SW480 (cell line): ENCODE measurements at regions not wholly inside any gene's neighbourhood (a gene's known extent, or its start where the extent isn't known, plus 50 kb on each side); places are given as distances from the start of the nearest gene placed in this dataset.

Experiments
- DNase-seq: peaks from one replicate; pipeline ENCODE4 v3.0.0-alpha.2; 2016; ENCODE audit warnings: low spot score

DNA sequence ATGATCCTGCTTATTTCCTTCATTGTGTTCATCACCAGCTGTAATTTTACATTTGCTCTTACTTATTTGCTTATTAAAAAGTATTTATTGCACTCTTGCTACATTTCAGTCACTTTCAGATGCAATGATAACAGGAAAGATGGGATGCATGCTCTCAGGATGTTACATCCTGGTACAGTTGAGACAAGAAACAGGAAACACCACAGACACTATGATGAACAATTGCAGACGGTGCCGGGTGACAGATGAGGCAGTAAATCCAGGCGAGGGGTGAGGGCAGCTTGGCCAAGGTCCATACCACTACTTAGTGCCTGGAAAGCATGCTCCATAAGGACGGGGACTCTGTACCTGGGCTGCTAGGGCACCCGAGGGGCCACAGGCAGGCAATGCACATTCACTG is 156.6 kb upstream of the RAB4A start:
- DNase-seq: no peak

DNA sequence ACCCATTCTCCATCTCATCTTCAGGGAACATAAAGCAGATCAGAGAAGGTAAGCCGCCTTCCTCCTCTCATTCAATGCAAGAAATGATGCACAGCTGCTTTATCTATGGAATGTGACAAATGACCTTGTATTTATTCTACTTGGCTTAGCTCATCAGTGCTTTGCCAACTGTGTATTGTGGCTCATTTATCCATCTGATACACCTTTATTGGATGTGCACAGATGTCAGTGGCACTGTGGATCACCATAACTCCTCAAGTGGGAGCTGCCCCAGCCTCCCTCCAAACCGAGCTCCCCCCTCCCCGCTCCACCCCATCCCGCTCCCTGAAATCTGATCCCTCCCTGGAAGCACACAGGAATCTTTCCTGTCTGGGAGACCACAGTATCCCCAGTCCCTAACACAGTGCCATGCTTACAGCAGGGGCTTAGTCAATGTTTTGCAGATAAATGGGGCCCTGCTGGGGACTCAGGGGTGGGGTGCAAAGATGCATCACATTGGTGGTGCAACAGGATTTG is 156.0 kb upstream of the RAB4A start:
- no peak for DNase-seq

DNA sequence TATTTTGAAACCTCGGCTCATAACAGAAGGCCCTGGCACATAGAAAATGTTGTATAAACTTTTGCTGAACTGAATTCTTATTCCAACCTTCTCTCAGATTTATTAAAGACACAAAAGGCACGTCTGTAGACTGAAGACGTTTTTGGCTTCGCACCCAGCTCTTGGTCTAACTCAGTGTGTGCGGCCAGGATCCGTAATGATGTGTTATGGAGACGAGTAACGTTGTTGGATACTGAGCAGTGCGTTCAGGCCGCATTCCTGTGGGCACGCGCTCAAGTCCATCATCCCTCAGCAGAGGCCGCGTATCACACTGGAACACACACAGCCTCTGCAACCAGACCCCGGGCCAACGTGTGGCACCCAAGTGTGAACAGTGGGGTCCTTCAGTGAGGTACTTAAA is 154.8 kb upstream of the RAB4A start:
- DNase-seq: no peak

DNA sequence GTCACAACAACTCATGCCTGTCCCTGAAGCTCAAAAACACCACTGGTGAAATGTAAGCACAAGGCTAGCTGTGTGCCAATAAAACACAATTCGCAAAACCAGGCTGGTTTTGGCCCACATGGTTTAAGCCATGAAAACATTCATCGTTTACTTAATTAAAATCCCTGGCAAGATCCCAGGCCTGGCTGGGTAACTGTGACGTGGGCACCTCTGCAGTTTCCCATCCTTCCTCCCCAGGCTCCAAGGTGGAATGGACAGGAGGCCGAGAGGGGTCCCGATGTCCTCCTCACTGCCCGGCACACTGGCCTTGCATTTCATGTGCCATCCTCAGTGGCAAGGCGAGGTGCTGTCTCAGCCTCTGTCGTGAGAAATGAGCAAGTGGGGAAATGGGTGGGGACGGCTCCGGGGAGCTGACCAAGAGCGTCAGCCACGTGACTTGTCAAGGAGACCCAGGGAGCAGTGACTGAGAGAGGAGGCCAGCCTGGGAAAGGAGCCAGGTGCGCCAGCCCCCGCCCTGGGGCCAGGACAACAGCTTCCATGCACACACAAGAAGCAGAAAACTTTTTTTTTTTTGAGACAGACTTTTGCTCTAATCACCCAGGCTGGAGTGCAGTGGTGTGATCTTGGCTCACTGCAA is 153.1 kb upstream of the RAB4A start:
- no peak for DNase-seq

DNA sequence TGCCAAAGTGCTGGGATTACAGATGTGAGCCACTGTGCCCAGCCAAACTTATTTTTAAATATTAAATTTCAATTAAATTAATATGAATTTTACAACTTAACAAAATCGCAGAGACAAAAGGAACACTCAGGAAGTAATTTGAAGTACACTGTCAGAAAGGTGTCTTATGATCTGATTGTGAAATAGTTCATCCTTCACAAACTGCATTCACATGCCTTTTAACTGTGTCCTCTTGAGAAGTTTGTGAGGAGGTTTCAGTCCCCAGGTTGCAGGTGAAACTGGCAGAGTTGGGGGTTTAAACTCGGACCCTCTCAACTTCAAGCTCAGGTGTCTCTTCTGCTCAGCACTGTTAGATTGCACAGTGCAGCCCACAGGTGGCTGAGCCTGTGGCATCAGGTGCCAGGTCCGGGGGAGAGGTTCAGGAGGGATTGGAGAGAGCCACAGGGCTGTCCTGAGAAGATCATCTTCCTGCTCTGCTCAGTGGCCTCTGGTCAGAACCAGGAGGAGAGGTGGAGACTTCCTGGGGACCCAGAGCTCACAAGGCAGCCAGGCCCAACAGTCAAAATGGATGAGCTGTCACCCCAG is 152.3 kb upstream of the RAB4A start:
- no peak for DNase-seq

DNA sequence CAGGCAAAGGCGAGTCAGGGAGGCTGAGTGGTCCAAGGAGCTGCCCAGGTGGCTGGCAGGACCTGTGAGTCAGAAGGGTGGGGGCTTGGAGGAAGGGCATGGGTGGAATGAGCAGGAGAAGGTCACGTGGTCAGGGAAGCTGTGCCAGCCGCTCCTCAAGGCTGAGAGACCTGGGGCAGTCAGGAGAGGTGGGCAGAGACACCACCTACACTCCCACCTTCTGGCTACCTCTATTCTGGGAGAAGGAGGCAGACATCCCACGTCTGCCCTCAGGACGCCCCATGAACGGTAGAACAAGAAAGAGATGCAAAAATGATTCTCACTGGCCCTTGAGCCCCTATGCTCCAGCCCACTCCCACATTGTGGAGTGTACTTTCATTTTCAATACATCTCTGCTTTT is 151.8 kb upstream of the RAB4A start:
- DNase-seq: no peak

DNA sequence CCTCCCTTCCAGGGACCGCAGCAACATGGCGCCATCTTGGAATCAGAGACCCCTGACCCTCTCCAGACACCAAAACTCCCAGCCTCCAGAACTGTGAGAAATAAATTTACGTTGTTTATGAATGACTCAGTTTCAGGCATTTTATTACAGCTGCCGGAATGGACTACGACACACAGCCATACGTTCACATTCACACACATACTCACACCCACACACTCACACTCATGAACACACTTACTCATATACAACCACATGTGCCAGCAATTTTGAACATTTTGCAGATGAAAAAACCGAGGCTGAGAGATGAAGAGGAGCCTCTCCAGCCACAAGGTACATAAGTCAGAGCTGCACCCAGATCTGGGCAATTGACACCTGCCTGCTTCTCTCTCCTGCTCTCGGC is 151.0 kb upstream of the RAB4A start:
- DNase-seq: no peak

DNA sequence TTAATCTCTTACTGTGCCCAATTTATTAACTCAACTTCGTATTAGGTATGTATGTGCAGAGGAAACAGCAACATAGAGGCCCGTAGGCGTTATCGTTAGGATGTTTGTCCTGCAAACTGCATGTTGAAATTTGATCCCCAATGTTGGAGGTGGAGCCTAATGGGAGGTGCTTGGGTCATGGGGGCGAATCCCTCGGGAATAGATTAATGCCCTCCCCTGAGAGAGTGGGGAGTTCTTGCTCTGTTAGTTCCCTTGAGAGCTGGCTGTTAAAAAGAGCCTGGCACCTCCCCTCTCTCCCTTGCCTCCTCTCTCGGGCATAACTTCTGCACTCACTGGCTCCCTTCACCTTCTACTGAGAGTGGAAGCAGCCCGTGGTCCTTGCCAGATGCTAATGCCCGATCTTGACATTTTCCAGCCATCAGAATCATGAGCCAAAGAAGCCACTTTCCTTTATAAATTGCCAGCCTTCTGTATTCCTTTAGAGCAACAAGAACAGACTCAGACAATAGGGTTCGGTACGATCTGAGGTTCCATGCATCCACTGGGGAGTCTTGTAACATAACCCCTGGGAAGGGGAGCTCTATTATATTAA is 149.0 kb upstream of the RAB4A start:
- DNase-seq: no peak

DNA sequence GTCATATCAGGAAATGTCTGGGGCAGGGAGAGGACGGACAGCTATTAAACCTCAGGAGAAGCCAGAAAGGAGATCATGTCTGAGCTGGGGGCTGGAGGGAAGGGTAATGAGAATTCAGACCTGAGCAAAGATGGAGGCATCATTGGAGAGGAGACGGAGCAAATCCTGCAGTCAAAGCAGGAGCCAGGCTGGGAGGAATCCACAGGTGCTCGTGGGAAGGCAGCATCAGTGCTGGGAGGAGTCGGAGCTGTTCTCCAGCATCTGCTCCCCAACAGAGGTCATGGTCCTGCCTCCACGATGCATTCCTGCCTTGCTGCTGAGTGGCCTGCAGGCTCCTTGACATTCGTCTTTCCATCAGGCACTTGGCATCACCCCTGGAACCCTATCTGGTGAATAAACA is 148.3 kb upstream of the RAB4A start:
- DNase-seq: no peak

DNA sequence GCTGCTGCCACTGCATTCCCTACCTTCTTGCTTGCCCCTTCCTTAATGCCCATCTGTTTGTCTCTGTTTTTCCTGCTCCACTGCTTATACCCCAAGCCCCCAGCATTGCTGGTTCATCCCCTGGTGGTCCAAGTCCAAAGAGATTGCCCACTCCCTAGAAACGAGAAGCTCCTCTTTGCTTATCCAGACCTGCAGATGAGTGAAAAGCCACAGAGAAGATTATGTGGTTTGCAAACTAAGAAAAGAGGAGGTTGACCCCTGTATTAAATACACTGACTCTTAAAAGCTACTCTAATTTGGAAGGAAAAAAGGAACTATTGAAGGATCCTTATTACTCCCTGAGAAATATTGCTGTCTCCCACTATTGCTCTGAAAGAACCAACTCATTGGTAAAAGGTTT is 146.8 kb upstream of the RAB4A start:
- no peak for DNase-seq

DNA sequence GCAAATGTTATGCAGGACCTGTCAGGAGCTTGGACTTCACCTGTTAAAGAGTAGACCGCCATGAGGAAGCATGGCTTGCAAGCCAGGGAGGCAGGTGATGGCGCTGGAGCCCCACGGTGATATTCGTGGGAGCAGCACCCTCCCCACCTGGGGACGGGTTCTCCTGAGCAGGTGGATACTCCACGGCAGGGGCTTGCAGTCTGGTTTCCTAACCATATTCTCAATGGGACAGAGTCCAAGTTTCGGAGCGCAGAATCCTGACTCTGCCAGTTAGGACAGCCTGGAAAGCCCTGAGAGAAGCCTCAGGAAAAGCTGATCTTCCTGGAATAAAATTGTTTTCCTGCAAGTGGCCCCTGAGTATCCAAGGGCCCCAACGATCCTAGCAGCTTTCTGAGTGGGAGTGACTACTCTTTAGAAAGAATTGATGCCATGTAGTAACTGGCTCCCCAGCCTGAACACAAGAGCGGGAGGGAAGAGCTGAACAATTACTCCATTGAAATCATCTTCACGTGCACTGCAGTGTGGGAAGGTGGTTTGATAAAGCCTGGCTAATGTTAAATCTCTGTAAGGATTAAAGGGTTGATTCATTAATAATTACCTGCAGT is 146.3 kb upstream of the RAB4A start:
- peak; percentile 34 for DNase-seq

DNA sequence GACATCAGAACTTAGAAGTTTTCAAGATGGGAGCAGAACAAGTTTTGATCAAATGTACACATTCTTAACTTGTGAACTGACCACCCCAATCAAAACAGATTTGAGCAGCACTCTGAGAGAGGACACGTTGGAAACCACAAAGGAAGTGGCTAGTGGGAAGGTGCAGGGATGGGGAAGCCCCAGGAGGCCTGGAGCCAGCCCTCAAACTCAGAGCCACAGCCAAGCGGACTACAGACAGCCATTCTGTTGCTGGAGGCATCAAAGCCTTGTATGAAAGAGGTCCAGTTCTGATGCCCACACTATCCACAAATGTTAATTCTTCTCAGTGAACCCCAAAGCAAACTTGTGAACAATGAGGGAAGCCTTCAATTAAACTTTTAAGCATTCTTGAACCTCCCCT is 143.6 kb upstream of the RAB4A start:
- DNase-seq: peak; percentile 55

DNA sequence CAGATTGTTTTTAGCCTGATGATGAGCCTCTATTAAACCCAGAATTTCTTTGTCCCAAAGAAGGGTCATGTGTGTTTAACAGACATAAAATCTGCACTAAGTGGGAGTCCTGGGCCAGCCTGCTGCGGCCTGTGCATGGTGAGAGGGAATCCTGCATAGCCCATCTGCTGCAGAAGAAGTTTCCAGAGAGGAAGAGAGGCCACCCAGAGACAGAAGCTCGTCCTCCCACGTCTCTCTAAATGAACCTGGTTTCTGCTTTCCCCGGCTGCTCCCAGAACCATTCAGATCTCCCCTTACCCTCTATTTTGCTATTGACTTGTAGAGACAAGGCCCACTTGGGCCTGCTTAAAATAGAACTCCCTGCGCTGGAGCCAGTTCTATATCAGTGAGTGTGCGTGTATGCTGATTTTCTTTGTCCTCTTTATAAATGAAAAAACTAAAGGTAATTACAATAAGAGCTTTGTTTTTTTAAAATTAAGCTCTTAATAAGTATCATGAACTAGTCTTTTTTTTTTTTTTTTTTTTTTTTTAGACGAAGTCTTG is 142.8 kb upstream of the RAB4A start:
- DNase-seq: no peak

DNA sequence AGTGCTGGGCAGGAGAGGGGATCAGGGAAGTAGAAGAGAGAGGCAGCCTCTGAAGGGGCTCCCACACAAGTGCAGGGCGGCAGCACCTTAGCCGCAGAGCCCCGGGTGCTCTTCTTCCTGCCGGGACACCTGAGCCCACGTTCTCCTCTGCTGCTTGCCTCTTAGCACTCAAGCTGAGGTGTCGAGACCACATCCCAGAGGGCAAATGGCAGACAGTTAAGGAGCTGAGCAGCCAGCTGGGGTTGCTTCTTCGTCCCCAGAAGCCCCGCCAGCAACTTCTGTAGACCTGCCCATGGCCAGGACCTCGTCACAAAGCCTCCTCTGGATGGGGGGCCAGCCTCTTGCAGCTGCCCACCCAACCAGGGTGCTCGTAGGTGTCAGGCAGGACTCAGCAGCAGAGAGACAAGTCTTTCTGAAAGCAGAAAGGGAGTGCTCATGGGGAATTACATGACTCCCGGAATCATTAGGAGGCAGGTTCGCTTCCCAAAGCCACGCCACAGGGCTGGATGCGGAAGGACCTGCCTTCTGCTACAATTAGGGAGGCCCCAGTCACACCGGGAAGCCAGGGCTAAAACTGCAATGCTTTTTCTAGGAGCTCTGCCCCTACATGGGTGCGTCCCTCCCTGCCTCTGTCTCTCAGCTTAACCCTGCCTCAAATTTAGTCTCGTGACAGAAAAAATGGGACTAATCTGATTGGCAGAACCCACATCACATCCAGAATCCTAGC is 141.4 kb upstream of the RAB4A start:
- DNase-seq: no peak

DNA sequence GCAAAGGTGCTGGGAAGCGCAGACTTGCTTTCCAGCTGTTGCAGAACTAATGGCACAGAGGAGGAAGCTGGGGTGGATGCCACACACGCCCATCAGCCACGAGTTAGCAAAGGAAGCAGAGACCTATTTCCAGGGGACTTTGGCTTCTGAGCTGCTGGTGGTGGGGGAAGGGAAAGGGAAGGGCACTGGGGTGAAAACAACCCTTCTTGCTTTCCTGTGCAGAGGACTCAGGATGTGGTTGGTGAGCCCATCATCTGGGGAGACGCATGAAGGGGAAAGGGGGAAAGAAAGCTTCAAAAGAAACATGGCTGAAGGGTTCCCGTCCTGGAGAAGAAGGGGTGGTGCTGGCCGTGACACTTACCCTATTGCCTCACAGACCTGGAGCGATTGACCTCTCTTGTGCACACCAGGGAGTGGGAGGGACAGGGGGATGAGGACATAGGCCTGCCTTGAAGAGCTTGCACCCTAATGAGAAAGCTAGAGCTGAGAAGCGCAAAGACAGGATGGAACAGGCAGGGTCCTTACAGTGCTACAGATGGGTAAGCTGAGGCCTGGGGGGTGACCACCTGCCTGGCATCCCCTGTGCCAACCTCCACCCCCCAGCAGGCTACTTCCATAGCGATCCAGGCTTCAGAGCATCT is 140.8 kb upstream of the RAB4A start:
- peak; percentile 54 for DNase-seq

DNA sequence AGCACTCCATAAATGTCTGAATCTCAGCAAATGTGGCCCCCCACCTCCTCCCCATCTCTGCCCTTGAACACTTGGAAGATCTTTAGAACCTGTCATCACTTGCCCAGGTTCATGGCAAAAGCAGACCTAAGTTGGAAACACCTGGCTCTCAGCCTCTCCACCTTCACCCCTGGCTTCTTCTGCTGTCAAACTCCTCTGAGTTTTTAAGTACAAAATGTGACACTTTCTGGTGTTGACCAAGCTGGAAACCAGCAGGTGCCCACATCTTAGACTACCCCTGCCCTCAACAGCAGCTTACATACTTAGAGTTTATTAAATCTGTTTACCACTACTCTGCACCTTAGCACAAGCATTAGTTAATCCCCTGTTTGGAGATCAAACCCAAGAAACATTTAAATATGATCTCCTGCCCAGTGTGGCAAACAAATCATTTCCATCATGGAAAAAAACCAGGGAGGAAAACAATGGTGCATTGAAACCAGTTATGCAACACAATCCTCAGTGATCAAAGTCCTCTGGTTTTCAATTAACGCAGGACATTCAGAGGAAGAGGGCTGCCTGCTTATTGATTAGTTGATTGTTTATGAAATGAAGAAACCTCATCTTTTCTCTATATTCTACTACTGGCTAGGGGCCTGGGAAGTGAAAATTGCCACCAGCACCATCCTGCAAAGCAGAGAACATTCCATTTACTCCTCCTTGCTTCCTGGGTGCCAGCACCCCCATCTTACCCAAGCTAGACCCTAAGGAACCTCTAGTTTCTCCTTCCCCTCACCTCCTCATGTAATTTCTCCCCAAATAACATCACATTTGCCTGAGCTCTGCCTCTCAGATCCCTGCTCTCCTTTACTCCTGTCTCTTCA is 139.4 kb upstream of the RAB4A start:
- DNase-seq: peak; percentile 65

DNA sequence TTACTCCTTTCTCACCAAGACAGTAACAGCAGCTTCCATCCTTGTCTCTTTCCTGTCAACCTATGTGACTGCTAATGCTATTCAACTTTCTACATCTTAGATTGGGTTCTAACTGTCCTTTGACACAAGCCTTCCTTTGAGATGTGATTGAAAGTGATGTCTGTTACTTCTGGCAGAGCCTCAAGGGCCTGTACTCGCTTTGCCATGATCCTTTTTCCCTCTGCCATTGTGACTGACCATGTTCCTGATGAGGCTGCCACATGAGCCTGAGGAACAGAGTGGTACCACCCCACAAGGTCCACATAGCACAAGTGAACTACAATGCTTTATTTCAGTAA is 138.8 kb upstream of the RAB4A start:
- DNase-seq: no peak

DNA sequence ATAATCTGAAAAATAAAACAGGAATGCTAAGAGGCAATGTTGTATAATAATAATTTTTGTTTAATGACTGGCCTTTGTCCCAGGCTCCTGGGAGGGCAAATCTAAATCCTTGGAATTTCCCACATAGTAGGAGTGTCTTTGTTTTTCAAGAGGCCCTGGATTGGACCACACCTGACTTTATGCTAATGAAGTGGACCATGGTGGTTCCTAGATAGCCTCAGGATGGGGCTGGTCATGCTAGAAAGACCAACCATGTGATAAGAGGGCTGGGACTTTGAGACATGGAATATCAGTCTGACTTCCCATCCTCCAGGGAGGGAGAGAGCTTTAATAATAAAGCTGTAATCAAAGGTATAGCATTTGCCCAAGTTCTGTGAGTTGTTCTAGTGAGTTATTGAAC is 138.2 kb upstream of the RAB4A start:
- DNase-seq: no peak

DNA sequence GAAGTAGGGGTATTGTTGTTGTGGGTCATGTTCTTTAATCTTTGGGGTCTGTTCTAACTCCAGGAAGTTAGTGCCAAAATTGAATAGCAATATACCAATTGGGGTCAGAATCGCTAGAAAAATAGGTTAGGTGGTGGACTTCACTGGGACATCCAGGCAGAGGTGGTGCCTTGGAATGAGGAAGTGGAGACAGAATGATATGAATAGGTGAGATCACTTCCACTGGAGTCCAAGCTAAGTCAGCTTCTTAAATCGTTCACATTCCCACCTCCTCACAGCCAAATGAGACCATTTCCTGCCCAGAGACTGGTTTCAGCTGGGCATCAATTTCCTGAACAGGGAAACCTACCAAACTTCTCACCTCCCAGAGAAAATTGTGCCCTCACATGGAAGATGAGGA is 137.8 kb upstream of the RAB4A start:
- no peak for DNase-seq

DNA sequence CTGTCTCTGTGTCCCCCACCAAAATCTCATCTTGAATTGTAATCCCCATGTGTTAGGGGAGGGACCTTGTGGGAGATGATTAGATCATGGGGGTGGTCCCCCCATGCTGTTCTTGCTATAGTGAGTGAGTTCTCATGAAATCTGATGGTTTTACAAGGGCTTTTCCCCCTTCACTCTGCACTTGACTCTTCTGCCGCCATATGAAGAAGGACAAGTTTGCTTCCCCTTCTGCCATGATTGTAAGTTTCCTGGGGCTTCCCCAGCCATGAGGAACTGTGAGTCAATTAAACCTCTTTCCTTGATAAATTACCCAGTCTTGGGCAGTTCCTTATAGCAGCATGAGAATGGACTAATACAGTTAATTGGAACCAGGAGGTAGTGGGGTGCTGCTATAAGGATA is 137.1 kb upstream of the RAB4A start:
- DNase-seq: no peak
